H1 (cell line): ENCODE measurements at regions not wholly inside any gene's neighbourhood (a gene's known extent, or its start where the extent isn't known, plus 50 kb on each side); places are given as distances from the start of the nearest gene placed in this dataset.

Experiments used
- CTCF ChIA-PET: fragments of 300-600 bp; sonication (Branson Sonifier 250); formaldehyde crosslinking; loops from one replicate; lab custom pipeline; 2021; ENCODE audit not compliant: partially characterized antibody; lab: Charles Lee
- POLR2A ChIA-PET: fragments of 300-600 bp; sonication (Branson Sonifier 250); formaldehyde crosslinking; loops from one replicate; lab custom pipeline; 2021; ENCODE audit warnings: inconsistent platforms; ENCODE audit not compliant: partially characterized antibody; lab: Charles Lee
- DNase-seq, 2 experiments: peaks; one replicate each; pipeline versions ENCODE4 v3.0.0 to v3.0.0-alpha.2; 2010 to 2022; ENCODE audit warnings: low spot score in 2 of 2, low read depth in 1 of 2, mixed read lengths in 1 of 2
- FAIRE-seq: peaks from 2 replicates; lab custom pipeline; 2011; peaks lifted over from hg19 to GRCh38; lab: Jason Lieb, UNC
- H2AFZ ChIP-seq: 2 replicates; pipeline ENCODE4 v1.8.1; 2012; ENCODE audit warnings: low read length, inconsistent platforms
- H2AK5ac ChIP-seq: 2 replicates; pipeline ENCODE4 v1.6.1; 2013; ENCODE audit warnings: low read depth, low read length
- H2BK120ac ChIP-seq: replicated peaks from 2 replicates; pipeline ENCODE3; 2013; ENCODE audit warnings: low read depth, low read length, inconsistent platforms
- H2BK12ac ChIP-seq: 2 replicates; pipeline ENCODE4 v1.6.1; 2013; ENCODE audit warnings: low read depth, low read length
- H2BK15ac ChIP-seq: 2 replicates; pipeline ENCODE4 v1.6.1; 2013; ENCODE audit warnings: low read length
- H2BK20ac ChIP-seq: 2 replicates; pipeline ENCODE4 v1.6.1; 2013; ENCODE audit warnings: low read length
- H2BK5ac ChIP-seq: 2 replicates; pipeline ENCODE4 v1.6.1; 2013; ENCODE audit warnings: low read depth, low read length
- H3K14ac ChIP-seq: 2 replicates; pipeline ENCODE4 v1.6.1; 2013; ENCODE audit warnings: inconsistent platforms; ENCODE audit not compliant: insufficient read length
- H3K18ac ChIP-seq: 2 replicates; pipeline ENCODE4 v1.6.1; 2013; ENCODE audit warnings: low read length; ENCODE audit errors: extremely low read depth
- H3K23ac ChIP-seq: 2 replicates; pipeline ENCODE4 v1.6.1; 2013; ENCODE audit warnings: inconsistent platforms; ENCODE audit not compliant: insufficient read length
- H3K23me2 ChIP-seq: 2 replicates; pipeline ENCODE4 v1.6.1; 2013; ENCODE audit warnings: low read depth, low read length
- H3K27ac ChIP-seq: 2 replicates; pipeline ENCODE4 v1.6.1; 2011; ENCODE audit warnings: low read depth, low read length, inconsistent platforms
- H3K27me3 ChIP-seq, 4 experiments: replicated peaks in 1 of 4; 1 replicate in 1 of 4; 2 replicates in 3 of 4; pipeline versions ENCODE4 v1.6.1 to v1.8.1; 2011 to 2013; ENCODE audit warnings: low read length in 3 of 4, mild to moderate bottlenecking in 3 of 4, inconsistent platforms in 2 of 4, mixed read lengths in 2 of 4, moderate library complexity in 1 of 4; ENCODE audit not compliant: control insufficient read depth in 3 of 4, insufficient read depth in 3 of 4; ENCODE audit errors: extremely low read depth in 1 of 4
- H3K36me3 ChIP-seq, 4 experiments: 2 replicates each; pipeline versions ENCODE4 v1.6.1 to v1.8.1; 2011 to 2013; ENCODE audit warnings: mild to moderate bottlenecking in 4 of 4, low read length in 3 of 4, moderate library complexity in 2 of 4, control low read depth in 1 of 4, inconsistent platforms in 1 of 4; ENCODE audit not compliant: insufficient read depth in 4 of 4, control insufficient read depth in 2 of 4
- H3K4ac ChIP-seq: replicated peaks from 2 replicates; pipeline ENCODE3; 2013; ENCODE audit warnings: low read length, low read depth, mixed read lengths, inconsistent platforms; ENCODE audit not compliant: insufficient read length
- H3K4me1 ChIP-seq, 4 experiments: replicated peaks in 1 of 4; 1 replicate in 1 of 4; 2 replicates in 3 of 4; pipeline versions ENCODE4 v1.6.1 to v1.8.1; 2011 to 2013; ENCODE audit warnings: low read length in 3 of 4, inconsistent platforms in 2 of 4, mixed read lengths in 1 of 4; ENCODE audit not compliant: insufficient read depth in 4 of 4, control insufficient read depth in 3 of 4
- H3K4me2 ChIP-seq, 2 experiments: 2 replicates each; pipeline versions ENCODE4 v1.6.1 to v1.8.1; 2011 to 2013; ENCODE audit warnings: low read depth in 2 of 2, low read length in 2 of 2, control low read depth in 1 of 2, inconsistent platforms in 1 of 2, mild to moderate bottlenecking in 1 of 2; ENCODE audit not compliant: insufficient read depth in 1 of 2
- H3K4me3 ChIP-seq, 4 experiments: fragments of 200-600, 300-600 bp in 1 of 4; sonication (generic), shearing (Covaris generic), sonication (Bioruptor Twin) in 1 of 4; 2 replicates each; pipeline versions ENCODE4 v1.5.1 to v1.8.1; 2011 to 2016; ENCODE audit warnings: low read length in 4 of 4, low read depth in 3 of 4, control low read depth in 2 of 4, inconsistent platforms in 2 of 4, mild to moderate bottlenecking in 2 of 4, mixed read lengths in 1 of 4, moderate library complexity in 1 of 4; ENCODE audit not compliant: insufficient read depth in 2 of 4; ENCODE audit errors: extremely low read depth in 1 of 4
- H3K56ac ChIP-seq: replicated peaks from 2 replicates; pipeline ENCODE3; 2013; ENCODE audit warnings: low read depth, mild to moderate bottlenecking, mixed read lengths, low read length, inconsistent platforms; ENCODE audit not compliant: insufficient read length
- H3K79me1 ChIP-seq: 2 replicates; pipeline ENCODE4 v1.6.1; 2013; ENCODE audit warnings: low read depth, low read length, control low read depth
- H3K79me2 ChIP-seq, 2 experiments: 2 replicates each; pipeline versions ENCODE4 v1.6.1 to v1.8.1; 2012 to 2013; ENCODE audit warnings: low read length in 2 of 2, mild to moderate bottlenecking in 2 of 2, inconsistent platforms in 1 of 2; ENCODE audit not compliant: insufficient read depth in 2 of 2, control insufficient read depth in 1 of 2
- H3K9ac ChIP-seq, 4 experiments: replicated peaks in 1 of 4; 1 replicate in 1 of 4; 2 replicates in 3 of 4; pipeline versions ENCODE4 v1.6.1 to v1.8.1; 2011 to 2013; ENCODE audit warnings: low read depth in 3 of 4, low read length in 3 of 4, control low read depth in 2 of 4, mild to moderate bottlenecking in 2 of 4, moderate library complexity in 2 of 4, inconsistent platforms in 1 of 4; ENCODE audit errors: extremely low read depth in 1 of 4
- H3K9me3 ChIP-seq, 2 experiments: 2 replicates each; pipeline versions ENCODE4 v1.6.1 to v1.8.1; 2012 to 2013; ENCODE audit warnings: mild to moderate bottlenecking in 2 of 2, moderate library complexity in 2 of 2, control low read depth in 1 of 2, inconsistent platforms in 1 of 2, low read depth in 1 of 2, low read length in 1 of 2, mixed read lengths in 1 of 2; ENCODE audit not compliant: insufficient read depth in 2 of 2
- H4K20me1 ChIP-seq, 2 experiments: replicated peaks in 1 of 2; 2 replicates each; pipeline versions ENCODE3 to v1.8.1; 2011 to 2013; ENCODE audit warnings: inconsistent platforms in 2 of 2, low read length in 2 of 2, mild to moderate bottlenecking in 1 of 2; ENCODE audit not compliant: insufficient read depth in 2 of 2, control insufficient read depth in 1 of 2
- H4K5ac ChIP-seq: 2 replicates; pipeline ENCODE4 v1.6.1; 2013; ENCODE audit warnings: low read length, low read depth, mixed read lengths, inconsistent platforms; ENCODE audit not compliant: insufficient read length
- H4K8ac ChIP-seq: 2 replicates; pipeline ENCODE4 v1.8.0; 2013; ENCODE audit warnings: mild to moderate bottlenecking, moderate library complexity, low read length, inconsistent platforms; ENCODE audit not compliant: insufficient read depth; ENCODE audit errors: extremely low read depth
- H4K91ac ChIP-seq: replicated peaks from 2 replicates; pipeline ENCODE3; 2013; ENCODE audit warnings: low read length, mixed read lengths, inconsistent platforms; ENCODE audit not compliant: insufficient read length
- BCL11A ChIP-seq, 2 experiments: IDR thresholded peaks; one replicate each; pipeline ENCODE4 v1.6.1; 2011; ENCODE audit warnings: low read depth in 2 of 2, low read length in 2 of 2, mild to moderate bottlenecking in 2 of 2
- CTCF ChIP-seq, 3 experiments: IDR thresholded peaks; 1 replicate in 2 of 3; 2 replicates in 1 of 3; pipeline versions ENCODE4 v1.5.1 to v1.6.1; 2011; ENCODE audit warnings: low read length in 3 of 3, mild to moderate bottlenecking in 3 of 3, inconsistent platforms in 2 of 3, low read depth in 1 of 3, moderate library complexity in 1 of 3; ENCODE audit not compliant: insufficient read depth in 1 of 3; ENCODE audit errors: control extremely low read depth in 1 of 3
- GTF2F1 ChIP-seq: IDR thresholded peaks from 2 replicates; pipeline ENCODE4 v1.6.1; 2012; ENCODE audit warnings: low read depth, low read length, improper control_type of control experiment, borderline replicate concordance
- KDM1A ChIP-seq: fragments of 200-600, 300-600 bp; sonication (generic); IDR thresholded peaks from 2 replicates; pipeline ENCODE4 v1.7.1; 2016; ENCODE audit warnings: mild to moderate bottlenecking, low read length, borderline replicate concordance
- POLR2A ChIP-seq, 2 experiments: IDR thresholded peaks; 1 replicate in 1 of 2; 2 replicates in 1 of 2; pipeline ENCODE4 v1.6.1; 2011; ENCODE audit warnings: low read depth in 2 of 2, low read length in 2 of 2, mild to moderate bottlenecking in 2 of 2; ENCODE audit errors: control extremely low read depth in 1 of 2
- RXRA ChIP-seq: IDR thresholded peaks from 2 replicates; pipeline ENCODE4 v1.6.1; 2011; ENCODE audit warnings: low read depth, mild to moderate bottlenecking, low read length, moderate library complexity; ENCODE audit not compliant: insufficient read depth
- SIN3A ChIP-seq, 2 experiments: IDR thresholded peaks in 1 of 2; conservative IDR thresholded peaks in 1 of 2; 2 replicates each; pipeline ENCODE4 v1.6.1; 2011 to 2012; ENCODE audit warnings: low read length in 2 of 2, improper control_type of control experiment in 1 of 2, low read depth in 1 of 2, mild to moderate bottlenecking in 1 of 2
- TEAD4 ChIP-seq: IDR thresholded peaks from 2 replicates; pipeline ENCODE4 v1.6.1; 2012; ENCODE audit warnings: low read depth, low read length, inconsistent platforms, mixed read lengths
- WGBS, 2 experiments: shearing (Covaris generic) in 1 of 2; methylation state at CpG; one replicate each; pipeline versions ENCODE4 v1.1.6 to v1.1.7; 2013 to 2015; ENCODE audit warnings: low lambda C conversion rate in 2 of 2, mixed read lengths in 2 of 2, inconsistent platforms in 1 of 2, low coverage in 1 of 2, missing lambda C conversion rate in 1 of 2; ENCODE audit not compliant: insufficient replicate concordance in 2 of 2, insufficient coverage in 1 of 2, insufficient read length in 1 of 2; ENCODE audit errors: extremely low coverage in 1 of 2, missing lambda C conversion rate in 1 of 2; 5-methylcytosine and 5-hydroxymethylcytosine counted together
- TF ChIP-seq, protein P1 (sequence below): IDR thresholded peaks from 2 replicates; pipeline ENCODE4 v1.6.1; 2012; ENCODE audit warnings: low read length, inconsistent platforms

DNA sequence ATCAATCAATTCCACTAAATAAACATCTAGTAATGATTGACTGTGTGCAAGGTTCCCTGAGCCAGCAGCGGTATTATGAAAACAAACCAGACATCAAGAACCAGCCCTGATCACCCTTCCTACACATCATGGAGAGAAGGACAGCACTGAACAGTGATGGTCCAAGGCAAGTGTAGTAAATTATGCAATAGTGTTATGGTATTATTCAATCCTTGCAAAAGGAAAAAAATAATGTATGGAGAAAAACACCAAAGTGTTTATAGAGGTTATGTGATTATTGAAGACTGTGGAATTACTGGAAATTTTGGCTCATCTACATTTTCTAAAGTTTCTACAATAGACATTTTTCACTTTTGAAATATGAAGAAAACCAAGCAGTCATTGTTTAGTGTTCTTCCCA lies 105.3 kb downstream of the RCN1 start:
- Histone ChIP-seq H3K27me3 (no peaks in the 10 kb centered on the region), H4K8ac (no peak overlapping the region), H2BK5ac (no peak overlapping the region), H2AFZ (no peak overlapping the region), H3K4ac (no peak overlapping the region), H3K4me2 (no peak overlapping the region), H4K91ac (no peak overlapping the region), H3K56ac (no peak overlapping the region), H3K4me3 (no peak overlapping the region), H3K36me3 (no peaks in the 10 kb centered on the region), H2BK12ac (no peak overlapping the region), H4K20me1 (no peaks in the 10 kb centered on the region), H2BK120ac (no peak overlapping the region), H3K14ac (no peak overlapping the region), H3K27ac (no peak overlapping the region), H3K9me3 (no peaks in the 10 kb centered on the region), H4K5ac (no peak overlapping the region), H2BK20ac (no peak overlapping the region), H2AK5ac (no peak overlapping the region), H3K23me2 (no peaks in the 10 kb centered on the region), H3K23ac (no peak overlapping the region), H3K18ac (no peak overlapping the region), H3K79me1 (no peaks in the 10 kb centered on the region), H3K79me2 (no peaks in the 10 kb centered on the region), H3K9ac (no peak overlapping the region), H3K4me1 (no peaks in the 10 kb centered on the region), H2BK15ac (no peak overlapping the region)
- ChIA-PET CTCF (interaction anchor here (1.1 kb wide), 1 partner anchor 20 kb away, joined by 3 read pairs; no protein-coding TSS in a partner anchor), POLR2A (no interaction called here)
- DNase-seq, result no peak
- FAIRE-seq, result no peak
- WGBS, 2 experiments, result 100% methylated on average over 1 of the region's 1 CpG; no CpG with 5 or more reads in 1 of the 2 experiments
- TF ChIP-seq SIN3A (conservative IDR thresholded peaks at IDR 0.05 in 1 of 2, IDR thresholded peaks at IDR 0.05 in 1 of 2; ENCODE audit: low read depth in 1 of 2, low read length in 2 of 2) (no peak), BCL11A (IDR thresholded peaks at IDR 0.05; ENCODE audit: low read depth in 2 of 2, low read length in 2 of 2) (no peak), CTCF (IDR thresholded peaks at IDR 0.05; ENCODE audit: control extremely low read depth in 1 of 3, insufficient read depth in 1 of 3, low read depth in 1 of 3, low read length in 3 of 3) (no peak), POLR2A (IDR thresholded peaks at IDR 0.05; ENCODE audit: control extremely low read depth in 1 of 2, low read depth in 2 of 2, low read length in 2 of 2) (no peak), RXRA (no peak), KDM1A (no peak), GTF2F1 (no peak), TEAD4 (no peak)
- TF ChIP-seq, protein P1, sequence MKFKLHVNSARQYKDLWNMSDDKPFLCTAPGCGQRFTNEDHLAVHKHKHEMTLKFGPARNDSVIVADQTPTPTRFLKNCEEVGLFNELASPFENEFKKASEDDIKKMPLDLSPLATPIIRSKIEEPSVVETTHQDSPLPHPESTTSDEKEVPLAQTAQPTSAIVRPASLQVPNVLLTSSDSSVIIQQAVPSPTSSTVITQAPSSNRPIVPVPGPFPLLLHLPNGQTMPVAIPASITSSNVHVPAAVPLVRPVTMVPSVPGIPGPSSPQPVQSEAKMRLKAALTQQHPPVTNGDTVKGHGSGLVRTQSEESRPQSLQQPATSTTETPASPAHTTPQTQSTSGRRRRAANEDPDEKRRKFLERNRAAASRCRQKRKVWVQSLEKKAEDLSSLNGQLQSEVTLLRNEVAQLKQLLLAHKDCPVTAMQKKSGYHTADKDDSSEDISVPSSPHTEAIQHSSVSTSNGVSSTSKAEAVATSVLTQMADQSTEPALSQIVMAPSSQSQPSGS, result no peak
